Ishikawa (cell line): ENCODE measurements at regions not wholly inside any gene's neighbourhood (a gene's known extent, or its start where the extent isn't known, plus 50 kb on each side); places are given as distances from the start of the nearest gene placed in this dataset.

Experiments
- CEBPB ChIP-seq: IDR thresholded peaks from 2 replicates; pipeline ENCODE4 v1.6.1; 2012
- CREB1 ChIP-seq: IDR thresholded peaks from 2 replicates; pipeline ENCODE4 v1.6.1; 2012; ENCODE audit warnings: low read depth
- EGR1 ChIP-seq: IDR thresholded peaks from 2 replicates; pipeline ENCODE4 v1.6.1; 2012
- EP300 ChIP-seq: IDR thresholded peaks from 2 replicates; pipeline ENCODE4 v1.6.1; 2012; ENCODE audit warnings: borderline replicate concordance
- FOXM1 ChIP-seq: IDR thresholded peaks from 2 replicates; pipeline ENCODE4 v1.6.1; 2012; ENCODE audit warnings: low read depth, borderline replicate concordance
- NFIC ChIP-seq: IDR thresholded peaks from 2 replicates; pipeline ENCODE4 v1.6.1; 2012
- RAD21 ChIP-seq: IDR thresholded peaks from 2 replicates; pipeline ENCODE4 v1.6.1; 2012; ENCODE audit warnings: low read depth
- TAF1 ChIP-seq: IDR thresholded peaks from 2 replicates; pipeline ENCODE4 v1.6.1; 2012; ENCODE audit warnings: low read depth, mild to moderate bottlenecking
- TCF12 ChIP-seq: IDR thresholded peaks from 2 replicates; pipeline ENCODE4 v1.6.1; 2012; ENCODE audit warnings: low read depth
- TEAD4 ChIP-seq: IDR thresholded peaks from 2 replicates; pipeline ENCODE4 v1.6.1; 2012
- YY1 ChIP-seq: IDR thresholded peaks from 2 replicates; pipeline ENCODE4 v1.6.1; 2012; ENCODE audit warnings: low read depth
- ZBTB7A ChIP-seq: IDR thresholded peaks from 2 replicates; pipeline ENCODE4 v1.6.1; 2012; ENCODE audit warnings: low read depth
- TF ChIP-seq, protein P1 (sequence below): IDR thresholded peaks from 2 replicates; pipeline ENCODE4 v1.6.1; 2012
- TF ChIP-seq, protein P2 (sequence below): IDR thresholded peaks from 2 replicates; pipeline ENCODE4 v1.6.1; 2012
- TF ChIP-seq, protein P3 (sequence below): IDR thresholded peaks from 2 replicates; pipeline ENCODE4 v1.6.1; 2012; ENCODE audit warnings: low read depth, mild to moderate bottlenecking

DNA sequence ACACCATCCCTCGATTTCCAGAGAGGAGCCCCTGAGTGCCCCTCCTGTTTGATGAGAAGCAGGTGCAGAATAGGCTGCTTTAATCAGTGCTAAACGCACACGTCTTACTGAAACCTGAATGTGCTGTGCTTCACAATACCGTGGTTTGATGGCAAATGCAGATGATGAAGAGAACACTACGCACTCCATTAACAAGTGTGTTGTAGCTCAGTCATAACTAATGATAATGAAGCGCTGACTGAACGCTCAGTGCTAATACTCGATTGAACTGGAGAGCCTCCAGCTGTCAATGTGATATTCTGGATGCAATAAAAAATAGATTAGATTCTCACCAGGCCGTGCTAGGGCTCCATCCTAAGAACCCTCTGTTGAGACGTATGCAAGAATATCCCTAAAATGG is 279.7 kb upstream of the PLPP4 start:
- no peak for TF ChIP-seq CEBPB
- TF ChIP-seq, protein P1, sequence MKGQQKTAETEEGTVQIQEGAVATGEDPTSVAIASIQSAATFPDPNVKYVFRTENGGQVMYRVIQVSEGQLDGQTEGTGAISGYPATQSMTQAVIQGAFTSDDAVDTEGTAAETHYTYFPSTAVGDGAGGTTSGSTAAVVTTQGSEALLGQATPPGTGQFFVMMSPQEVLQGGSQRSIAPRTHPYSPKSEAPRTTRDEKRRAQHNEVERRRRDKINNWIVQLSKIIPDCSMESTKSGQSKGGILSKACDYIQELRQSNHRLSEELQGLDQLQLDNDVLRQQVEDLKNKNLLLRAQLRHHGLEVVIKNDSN, result no peak
- no peak for TF ChIP-seq EP300
- TF ChIP-seq TCF12, result no peak
- TF ChIP-seq, protein P2, sequence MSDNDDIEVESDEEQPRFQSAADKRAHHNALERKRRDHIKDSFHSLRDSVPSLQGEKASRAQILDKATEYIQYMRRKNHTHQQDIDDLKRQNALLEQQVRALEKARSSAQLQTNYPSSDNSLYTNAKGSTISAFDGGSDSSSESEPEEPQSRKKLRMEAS, result no peak

DNA sequence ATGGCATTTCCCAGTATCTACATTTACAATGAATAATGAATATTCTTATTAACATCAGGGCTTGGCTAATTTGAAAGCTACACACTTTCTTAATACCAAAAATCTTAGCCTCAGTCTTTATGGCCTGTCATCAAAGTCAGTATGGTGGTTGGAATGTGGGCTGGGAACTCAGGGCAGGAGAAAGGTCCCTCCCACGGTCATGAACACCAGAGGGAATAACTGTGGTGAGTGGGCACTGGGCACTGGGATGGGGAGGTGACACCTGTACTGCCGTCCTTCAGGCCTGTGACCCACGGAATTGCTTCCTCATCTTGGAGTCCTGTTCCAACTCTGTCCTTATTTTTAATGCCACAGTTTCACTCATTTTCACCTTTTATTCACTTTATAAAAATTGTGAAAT is 276.9 kb upstream of the PLPP4 start:
- TF ChIP-seq CEBPB, result no peak
- TF ChIP-seq EP300, result no peak
- TF ChIP-seq TCF12, result no peak
- TF ChIP-seq TEAD4, result no peak
- TF ChIP-seq CREB1, result no peak
- no peak for TF ChIP-seq YY1
- TF ChIP-seq EGR1, result no peak
- TF ChIP-seq, protein P1, result no peak
- TF ChIP-seq RAD21, result no peak
- TF ChIP-seq TAF1, result no peak
- TF ChIP-seq, protein P2, result no peak
- TF ChIP-seq FOXM1, result no peak
- TF ChIP-seq ZBTB7A, result no peak
- TF ChIP-seq, protein P3, sequence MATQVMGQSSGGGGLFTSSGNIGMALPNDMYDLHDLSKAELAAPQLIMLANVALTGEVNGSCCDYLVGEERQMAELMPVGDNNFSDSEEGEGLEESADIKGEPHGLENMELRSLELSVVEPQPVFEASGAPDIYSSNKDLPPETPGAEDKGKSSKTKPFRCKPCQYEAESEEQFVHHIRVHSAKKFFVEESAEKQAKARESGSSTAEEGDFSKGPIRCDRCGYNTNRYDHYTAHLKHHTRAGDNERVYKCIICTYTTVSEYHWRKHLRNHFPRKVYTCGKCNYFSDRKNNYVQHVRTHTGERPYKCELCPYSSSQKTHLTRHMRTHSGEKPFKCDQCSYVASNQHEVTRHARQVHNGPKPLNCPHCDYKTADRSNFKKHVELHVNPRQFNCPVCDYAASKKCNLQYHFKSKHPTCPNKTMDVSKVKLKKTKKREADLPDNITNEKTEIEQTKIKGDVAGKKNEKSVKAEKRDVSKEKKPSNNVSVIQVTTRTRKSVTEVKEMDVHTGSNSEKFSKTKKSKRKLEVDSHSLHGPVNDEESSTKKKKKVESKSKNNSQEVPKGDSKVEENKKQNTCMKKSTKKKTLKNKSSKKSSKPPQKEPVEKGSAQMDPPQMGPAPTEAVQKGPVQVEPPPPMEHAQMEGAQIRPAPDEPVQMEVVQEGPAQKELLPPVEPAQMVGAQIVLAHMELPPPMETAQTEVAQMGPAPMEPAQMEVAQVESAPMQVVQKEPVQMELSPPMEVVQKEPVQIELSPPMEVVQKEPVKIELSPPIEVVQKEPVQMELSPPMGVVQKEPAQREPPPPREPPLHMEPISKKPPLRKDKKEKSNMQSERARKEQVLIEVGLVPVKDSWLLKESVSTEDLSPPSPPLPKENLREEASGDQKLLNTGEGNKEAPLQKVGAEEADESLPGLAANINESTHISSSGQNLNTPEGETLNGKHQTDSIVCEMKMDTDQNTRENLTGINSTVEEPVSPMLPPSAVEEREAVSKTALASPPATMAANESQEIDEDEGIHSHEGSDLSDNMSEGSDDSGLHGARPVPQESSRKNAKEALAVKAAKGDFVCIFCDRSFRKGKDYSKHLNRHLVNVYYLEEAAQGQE, result no peak
- TF ChIP-seq NFIC, result no peak

DNA sequence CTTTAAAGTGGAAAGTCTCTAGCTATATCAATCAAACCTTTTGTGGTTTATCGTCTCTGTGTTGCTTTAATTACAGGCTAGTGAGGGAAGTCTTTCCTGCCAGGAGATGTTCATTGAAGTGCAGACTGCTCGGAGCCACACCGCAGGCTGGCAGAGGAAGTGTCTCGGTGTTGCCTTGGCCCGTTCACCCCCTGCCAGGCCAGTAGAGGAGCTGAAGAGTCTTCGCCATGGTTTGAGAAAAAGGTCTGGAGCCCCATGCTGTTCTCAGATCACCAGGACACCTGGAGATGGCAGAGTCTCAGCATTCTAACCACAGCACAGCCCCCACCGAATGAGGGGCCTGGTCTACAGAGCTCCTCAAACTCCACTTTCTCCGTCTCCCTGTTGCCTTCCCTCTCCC is 275.9 kb upstream of the PLPP4 start:
- TF ChIP-seq, protein P2, result no peak
- TF ChIP-seq, protein P3, result no peak
- TF ChIP-seq TAF1, result no peak
- no peak for TF ChIP-seq NFIC
- TF ChIP-seq EGR1, result no peak
- no peak for TF ChIP-seq RAD21
- TF ChIP-seq EP300, result no peak
- TF ChIP-seq ZBTB7A, result no peak

DNA sequence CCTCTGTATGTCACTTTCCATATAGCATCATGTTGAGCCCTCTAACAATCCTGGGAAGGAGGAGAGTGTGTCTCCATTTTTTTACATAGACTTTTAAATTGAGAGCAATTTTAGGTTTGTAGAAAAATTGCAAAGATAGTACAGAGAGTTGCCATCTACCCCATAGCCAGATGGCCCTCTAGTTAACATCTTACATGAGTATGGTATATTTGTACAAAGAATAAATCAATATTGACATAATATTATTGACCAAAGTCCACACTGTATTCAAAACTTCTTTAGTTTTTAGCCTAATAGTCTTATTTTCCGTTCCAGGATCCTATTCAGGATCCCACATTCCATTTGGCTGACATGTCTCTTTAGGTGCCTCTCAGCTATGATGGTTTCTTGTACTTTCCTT is 274.6 kb upstream of the PLPP4 start:
- TF ChIP-seq FOXM1 (no peak), EP300 (no peak), YY1 (no peak), TEAD4 (no peak), CEBPB (no peak), CREB1 (no peak), RAD21 (no peak), TAF1 (no peak), TCF12 (no peak), NFIC (no peak), ZBTB7A (no peak), EGR1 (no peak)
- TF ChIP-seq, protein P3, result no peak
- TF ChIP-seq, protein P1, result no peak
- TF ChIP-seq, protein P2, result no peak
